HG02571 (cell line): ENCODE measurements at regions not wholly inside any gene's neighbourhood (a gene's known extent, or its start where the extent isn't known, plus 50 kb on each side); places are given as distances from the start of the nearest gene placed in this dataset.

Source experiments
- ATAC-seq: cut with Tn5 transposase; IDR thresholded peaks from one replicate; pipeline ENCODE4 v1.9.1; 2021; ENCODE audit warnings: mild to moderate bottlenecking, moderate library complexity; ENCODE audit not compliant: unreplicated experiment

GRCh38 chr2:118301248-118301647, 213.0 kb downstream of the INSIG2 start:
- no peak for ATAC-seq

GRCh38 chr2:118300832-118301231, 212.6 kb downstream of the INSIG2 start:
- ATAC-seq: no peak

GRCh38 chr2:118296663-118297062, 208.4 kb downstream of the INSIG2 start:
- ATAC-seq: no peak

- no peak for ATAC-seq
Measured at GRCh38 chr2:118295592-118296390, 207.5 kb downstream of the INSIG2 start.

- no peak for ATAC-seq
Measured at GRCh38 chr2:118294063-118294462, 205.8 kb downstream of the INSIG2 start.

GRCh38 chr2:118292991-118293390, 204.7 kb downstream of the INSIG2 start:
- ATAC-seq: no peak

- no peak for ATAC-seq
Measured at GRCh38 chr2:118291251-118291880, 203.1 kb downstream of the INSIG2 start.

- no peak for ATAC-seq
Measured at GRCh38 chr2:118290411-118291250, 202.4 kb downstream of the INSIG2 start.

- no peak for ATAC-seq
Measured at GRCh38 chr2:118279005-118279404, 190.7 kb downstream of the INSIG2 start.

GRCh38 chr2:118278046-118278445, 189.8 kb downstream of the INSIG2 start:
- no peak for ATAC-seq

- ATAC-seq: no peak
Measured at GRCh38 chr2:118274841-118275510, 186.7 kb downstream of the INSIG2 start.

GRCh38 chr2:118272391-118272790, 184.1 kb downstream of the INSIG2 start:
- no peak for ATAC-seq

GRCh38 chr2:118269408-118270051, 181.3 kb downstream of the INSIG2 start:
- no peak for ATAC-seq

GRCh38 chr2:118268268-118268667, 180.0 kb downstream of the INSIG2 start:
- ATAC-seq: no peak

GRCh38 chr2:118265873-118266455, 177.7 kb downstream of the INSIG2 start:
- ATAC-seq: no peak

- ATAC-seq: no peak
Measured at GRCh38 chr2:118264232-118264990, 176.1 kb downstream of the INSIG2 start.

GRCh38 chr2:118257696-118258095, 169.4 kb downstream of the INSIG2 start:
- no peak for ATAC-seq

- no peak for ATAC-seq
Measured at GRCh38 chr2:118255771-118256372, 167.6 kb downstream of the INSIG2 start.

GRCh38 chr2:118255301-118255700, 167.0 kb downstream of the INSIG2 start:
- no peak for ATAC-seq
